ENCODE measurements at regions not wholly inside any gene's neighbourhood (a gene's known extent, or its start where the extent isn't known, plus 50 kb on each side); places are given as distances from the start of the nearest gene placed in this dataset.

- ChIA-PET CTCF (no interaction called here), POLR2A (no interaction called here)
- Mint-ChIP-seq H3K4me3 (no peak overlapping the region), H3K4me1 (ENCODE audit: low read depth) (no peaks in the 10 kb centered on the region), H3K9me3 (peaks cover 12% of the 10 kb centered on the region), H3K27ac (no peak overlapping the region), H3K27me3 (no peaks in the 10 kb centered on the region), H3K36me3 (no peaks in the 10 kb centered on the region)
- intact Hi-C loops (cut with micrococcal nuclease), result no loop called here
- no peak for DNase-seq
Observed at GRCh38 chr3:163957072-163957471, 1121.2 kb downstream of the SI start.

DNA sequence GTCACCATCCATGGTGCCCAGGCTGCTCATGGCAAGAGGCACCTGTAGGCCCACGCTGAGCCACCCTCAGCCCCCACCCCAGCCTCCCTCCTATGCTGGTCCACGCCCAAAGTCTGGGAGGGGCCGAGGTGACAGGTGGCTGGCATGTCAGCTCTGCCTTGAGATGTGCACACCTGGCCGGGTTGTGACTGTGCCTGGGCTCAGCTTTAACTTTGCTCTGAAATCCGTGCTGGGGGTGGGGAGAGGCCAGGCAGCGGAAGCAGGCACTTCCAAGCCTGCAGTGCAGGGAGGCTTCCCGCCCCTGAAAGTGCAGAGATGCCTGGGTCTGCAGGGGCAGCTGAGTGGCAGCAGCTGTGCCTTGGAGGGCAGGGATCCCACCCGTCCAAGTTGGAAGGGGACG lies 1124.8 kb downstream of the SI start:
- CTCF ChIA-PET, result no interaction called here

GRCh38 chr3:163952499-163952898 lies 1125.8 kb downstream of the SI start:
- H3K9me3 Mint-ChIP-seq, result peaks cover 2% of the 10 kb centered on the region
- H3K27ac Mint-ChIP-seq, result no peak overlapping the region
- no peaks in the 10 kb centered on the region for H3K4me1 Mint-ChIP-seq (ENCODE audit: low read depth)
- intact Hi-C loops (cut with micrococcal nuclease), result no loop called here
- ChIA-PET CTCF (no interaction called here), POLR2A (no interaction called here)
- no peaks in the 10 kb centered on the region for H3K36me3 Mint-ChIP-seq
- H3K4me3 Mint-ChIP-seq, result no peak overlapping the region
- H3K27me3 Mint-ChIP-seq, result no peaks in the 10 kb centered on the region
- no peak for DNase-seq

More for the DNA sequence above, 1124.8 kb downstream of the SI start:
- Mint-ChIP-seq H3K4me1 (ENCODE audit: low read depth) (no peaks in the 10 kb centered on the region), H3K36me3 (no peaks in the 10 kb centered on the region), H3K27ac (no peak overlapping the region), H3K4me3 (no peak overlapping the region), H3K27me3 (no peaks in the 10 kb centered on the region), H3K9me3 (peaks cover 2% of the 10 kb centered on the region)
- DNase-seq, result no peak
- intact Hi-C loops (cut with micrococcal nuclease), result no loop called here
- POLR2A ChIA-PET, result no interaction called here

- no peaks in the 10 kb centered on the region for H3K4me1 Mint-ChIP-seq (ENCODE audit: low read depth)
- CTCF ChIA-PET, result no interaction called here
- no peak overlapping the region for H3K4me3 Mint-ChIP-seq
- POLR2A ChIA-PET, result no interaction called here
- H3K27ac Mint-ChIP-seq, result no peak overlapping the region
- intact Hi-C loops (cut with micrococcal nuclease), result no loop called here
- H3K27me3 Mint-ChIP-seq, result no peaks in the 10 kb centered on the region
- H3K9me3 Mint-ChIP-seq, result peaks cover 2% of the 10 kb centered on the region
- no peak for DNase-seq
- no peaks in the 10 kb centered on the region for H3K36me3 Mint-ChIP-seq
Observed at GRCh38 chr3:163951397-163951987, 1126.8 kb downstream of the SI start.

- no peak for DNase-seq
- CTCF ChIA-PET, result no interaction called here
- Mint-ChIP-seq H3K4me3 (no peak overlapping the region), H3K36me3 (no peaks in the 10 kb centered on the region), H3K9me3 (peaks cover 22% of the 10 kb centered on the region), H3K27ac (no peak overlapping the region), H3K27me3 (no peaks in the 10 kb centered on the region), H3K4me1 (ENCODE audit: low read depth) (no peaks in the 10 kb centered on the region)
- intact Hi-C loops (cut with micrococcal nuclease), result no loop called here
- POLR2A ChIA-PET, result no interaction called here
Observed at GRCh38 chr3:163946785-163947184, 1131.5 kb downstream of the SI start.

- DNase-seq, result no peak
- Mint-ChIP-seq H3K27me3 (no peaks in the 10 kb centered on the region), H3K4me1 (ENCODE audit: low read depth) (no peaks in the 10 kb centered on the region), H3K9me3 (peaks cover 25% of the 10 kb centered on the region), H3K27ac (no peak overlapping the region), H3K4me3 (no peak overlapping the region), H3K36me3 (no peaks in the 10 kb centered on the region)
- ChIA-PET POLR2A (no interaction called here), CTCF (interaction anchor here (0.7 kb wide), 1 partner anchor 240 kb away, joined by 3 read pairs; no protein-coding TSS in a partner anchor)
- intact Hi-C loops (cut with micrococcal nuclease), result no loop called here
Observed at GRCh38 chr3:163943664-163944063, 1134.6 kb downstream of the SI start.

DNA sequence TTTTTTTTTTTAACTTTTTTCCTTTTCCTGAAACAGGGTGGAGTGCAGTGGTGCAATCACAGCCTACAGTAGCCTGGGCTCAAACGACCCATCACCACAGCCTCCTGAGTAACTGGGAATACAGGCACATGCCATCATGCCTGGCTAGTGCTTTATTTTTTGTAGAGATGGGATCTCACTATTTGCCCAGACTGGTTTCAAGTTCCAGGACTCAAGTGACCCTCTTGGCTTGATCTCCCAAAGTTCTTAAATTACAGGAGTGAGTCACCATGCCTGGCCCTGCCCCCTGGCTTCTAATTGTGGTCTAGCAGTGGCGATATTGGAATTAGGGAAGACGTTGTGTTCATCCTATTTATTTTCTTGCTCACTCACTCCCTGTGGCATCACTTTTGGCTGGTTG lies 1138.4 kb downstream of the SI start:
- intact Hi-C loops (cut with micrococcal nuclease), result no loop called here
- H3K9me3 Mint-ChIP-seq, result peaks cover 28% of the 10 kb centered on the region
- H3K27me3 Mint-ChIP-seq, result no peaks in the 10 kb centered on the region
- no peak overlapping the region for H3K27ac Mint-ChIP-seq
- POLR2A ChIA-PET, result no interaction called here
- H3K36me3 Mint-ChIP-seq, result no peaks in the 10 kb centered on the region
- no peaks in the 10 kb centered on the region for H3K4me1 Mint-ChIP-seq (ENCODE audit: low read depth)
- H3K4me3 Mint-ChIP-seq, result no peak overlapping the region
- CTCF ChIA-PET, result no interaction called here
- DNase-seq, result no peak

- no peak overlapping the region for H3K27ac Mint-ChIP-seq
- ChIA-PET CTCF (no interaction called here), POLR2A (no interaction called here)
- DNase-seq, result no peak
- intact Hi-C loops (cut with micrococcal nuclease), result no loop called here
- no peaks in the 10 kb centered on the region for H3K4me1 Mint-ChIP-seq (ENCODE audit: low read depth)
- no peak overlapping the region for H3K4me3 Mint-ChIP-seq
- H3K9me3 Mint-ChIP-seq, result peaks cover 3% of the 10 kb centered on the region
- H3K27me3 Mint-ChIP-seq, result no peaks in the 10 kb centered on the region
- H3K36me3 Mint-ChIP-seq, result no peaks in the 10 kb centered on the region
Observed at GRCh38 chr3:163936543-163936942, 1141.8 kb downstream of the SI start.

GRCh38 chr3:163935411-163935810 lies 1142.9 kb downstream of the SI start:
- H3K4me3 Mint-ChIP-seq, result no peak overlapping the region
- peaks cover 3% of the 10 kb centered on the region for H3K9me3 Mint-ChIP-seq
- H3K27me3 Mint-ChIP-seq, result no peaks in the 10 kb centered on the region
- CTCF ChIA-PET, result interaction anchor here (0.6 kb wide), 1 partner anchor 397 kb away, joined by 3 read pairs; no protein-coding TSS in a partner anchor
- POLR2A ChIA-PET, result no interaction called here
- no peak overlapping the region for H3K27ac Mint-ChIP-seq
- intact Hi-C loops (cut with micrococcal nuclease), result no loop called here
- no peaks in the 10 kb centered on the region for H3K4me1 Mint-ChIP-seq (ENCODE audit: low read depth)
- no peaks in the 10 kb centered on the region for H3K36me3 Mint-ChIP-seq
- no peak for DNase-seq

DNA sequence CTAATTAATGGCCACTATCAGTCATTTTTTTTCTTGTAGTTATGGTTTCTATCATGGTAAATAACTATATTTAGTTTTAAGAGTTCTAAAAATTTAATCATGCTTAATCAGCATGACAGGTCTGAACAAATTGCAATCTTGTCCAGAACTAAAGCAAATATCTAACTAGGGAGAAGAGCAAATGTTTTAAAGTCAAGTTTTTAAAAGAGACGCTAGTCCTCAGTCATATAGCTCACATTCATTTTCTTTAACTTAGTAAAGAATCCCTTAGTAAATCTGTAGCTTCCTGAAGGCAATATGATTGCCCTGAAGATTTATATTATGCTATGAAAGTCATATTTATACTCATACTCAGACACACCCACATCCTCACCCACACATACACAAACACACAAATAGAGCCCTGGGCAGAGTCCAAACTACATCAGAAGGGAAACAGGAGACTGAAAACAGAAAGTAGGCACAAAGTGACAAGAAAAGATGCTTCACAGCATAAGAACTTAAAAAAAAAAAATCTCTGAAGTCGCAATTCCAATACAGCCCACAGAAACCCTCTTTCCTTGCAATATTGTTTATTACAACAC lies 1149.1 kb downstream of the SI start:
- Mint-ChIP-seq H3K27ac (no peak overlapping the region), H3K36me3 (no peaks in the 10 kb centered on the region), H3K4me3 (no peak overlapping the region), H3K4me1 (ENCODE audit: low read depth) (no peaks in the 10 kb centered on the region), H3K9me3 (peaks cover 8% of the 10 kb centered on the region), H3K27me3 (no peaks in the 10 kb centered on the region)
- no peak for DNase-seq
- CTCF ChIA-PET, result no interaction called here
- intact Hi-C loops (cut with micrococcal nuclease), result no loop called here
- POLR2A ChIA-PET, result no interaction called here

DNA sequence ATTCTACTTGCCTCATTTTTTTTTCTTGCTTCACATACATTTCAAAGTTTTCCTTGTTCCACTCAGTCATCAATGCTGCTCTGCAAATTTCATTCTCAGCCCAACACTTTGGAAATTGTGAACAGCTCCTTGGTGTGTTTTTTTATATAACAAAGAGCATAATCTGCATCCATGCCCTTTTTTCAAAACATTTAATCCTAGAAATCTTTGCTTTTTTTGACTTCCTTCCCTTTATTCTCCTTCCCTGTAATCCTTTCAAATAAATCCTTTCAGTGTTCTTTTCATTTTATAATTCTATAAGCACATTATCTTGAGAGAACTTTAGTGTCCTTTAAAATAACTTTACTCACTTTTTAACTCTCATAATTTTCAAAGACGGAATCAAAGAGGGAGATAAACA lies 1150.8 kb downstream of the SI start:
- Mint-ChIP-seq H3K27me3 (no peaks in the 10 kb centered on the region), H3K27ac (no peak overlapping the region), H3K4me3 (no peak overlapping the region), H3K36me3 (no peaks in the 10 kb centered on the region), H3K4me1 (ENCODE audit: low read depth) (no peaks in the 10 kb centered on the region), H3K9me3 (peaks cover 8% of the 10 kb centered on the region)
- no peak for DNase-seq
- intact Hi-C loops (cut with micrococcal nuclease), result no loop called here
- ChIA-PET CTCF (no interaction called here), POLR2A (no interaction called here)

DNA sequence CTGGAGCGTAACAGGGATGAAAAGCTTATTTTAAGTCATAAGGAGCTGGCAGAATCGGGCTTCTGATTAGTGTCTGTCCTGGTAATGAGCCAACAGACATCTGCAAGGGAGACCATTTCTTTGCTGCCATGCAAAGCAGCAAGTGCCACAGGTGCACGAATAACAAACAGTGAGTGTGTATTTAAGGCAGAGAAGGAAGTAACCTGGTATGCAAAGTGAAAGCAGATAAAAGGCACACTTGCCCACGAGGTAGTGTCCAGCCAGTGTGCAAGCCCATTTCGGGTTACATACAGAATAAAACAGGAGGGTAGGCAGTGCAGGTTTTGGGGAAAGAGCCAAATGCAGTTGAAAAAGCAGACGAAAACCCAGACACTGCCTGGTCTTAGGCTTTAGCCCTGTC lies 1153.7 kb downstream of the SI start:
- peaks cover 8% of the 10 kb centered on the region for H3K9me3 Mint-ChIP-seq
- CTCF ChIA-PET, result no interaction called here
- POLR2A ChIA-PET, result no interaction called here
- no peaks in the 10 kb centered on the region for H3K36me3 Mint-ChIP-seq
- no peak overlapping the region for H3K27ac Mint-ChIP-seq
- no peaks in the 10 kb centered on the region for H3K27me3 Mint-ChIP-seq
- intact Hi-C loops (cut with micrococcal nuclease), result no loop called here
- H3K4me3 Mint-ChIP-seq, result no peak overlapping the region
- no peaks in the 10 kb centered on the region for H3K4me1 Mint-ChIP-seq (ENCODE audit: low read depth)
- no peak for DNase-seq

- CTCF ChIA-PET, result no interaction called here
- DNase-seq, result no peak
- Mint-ChIP-seq H3K4me3 (no peak overlapping the region), H3K36me3 (no peaks in the 10 kb centered on the region), H3K9me3 (no peaks in the 10 kb centered on the region), H3K27ac (no peak overlapping the region), H3K27me3 (no peaks in the 10 kb centered on the region), H3K4me1 (ENCODE audit: low read depth) (no peaks in the 10 kb centered on the region)
- POLR2A ChIA-PET, result no interaction called here
- intact Hi-C loops (cut with micrococcal nuclease), result no loop called here
Observed at GRCh38 chr3:163919154-163919553, 1159.1 kb downstream of the SI start.
